ENCODE measurements at regions not wholly inside any gene's neighbourhood (a gene's known extent, or its start where the extent isn't known, plus 50 kb on each side); places are given as distances from the start of the nearest gene placed in this dataset.

DNA sequence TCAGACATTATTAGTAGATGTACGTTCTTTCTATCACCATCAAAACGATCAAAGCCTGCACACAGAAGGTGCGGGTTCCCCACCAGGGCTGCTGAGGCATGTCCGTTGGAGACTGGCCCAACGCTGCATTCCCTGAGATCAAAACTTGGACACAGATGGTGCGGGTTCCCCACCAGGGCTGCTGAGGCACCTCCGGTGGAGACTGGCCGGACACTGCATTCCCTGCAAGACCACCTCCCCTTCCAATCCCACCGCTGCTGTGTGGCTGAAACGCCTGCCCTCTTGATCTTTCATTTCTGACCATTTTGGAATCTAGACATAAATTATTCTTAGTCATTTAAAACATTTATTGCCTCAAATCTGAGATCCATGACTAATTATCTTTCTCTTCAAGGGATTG lies 254.2 kb upstream of the SALL3 start:
- no peak overlapping the region for H3K27ac ChIP-seq
- TF ChIP-seq, protein P1, sequence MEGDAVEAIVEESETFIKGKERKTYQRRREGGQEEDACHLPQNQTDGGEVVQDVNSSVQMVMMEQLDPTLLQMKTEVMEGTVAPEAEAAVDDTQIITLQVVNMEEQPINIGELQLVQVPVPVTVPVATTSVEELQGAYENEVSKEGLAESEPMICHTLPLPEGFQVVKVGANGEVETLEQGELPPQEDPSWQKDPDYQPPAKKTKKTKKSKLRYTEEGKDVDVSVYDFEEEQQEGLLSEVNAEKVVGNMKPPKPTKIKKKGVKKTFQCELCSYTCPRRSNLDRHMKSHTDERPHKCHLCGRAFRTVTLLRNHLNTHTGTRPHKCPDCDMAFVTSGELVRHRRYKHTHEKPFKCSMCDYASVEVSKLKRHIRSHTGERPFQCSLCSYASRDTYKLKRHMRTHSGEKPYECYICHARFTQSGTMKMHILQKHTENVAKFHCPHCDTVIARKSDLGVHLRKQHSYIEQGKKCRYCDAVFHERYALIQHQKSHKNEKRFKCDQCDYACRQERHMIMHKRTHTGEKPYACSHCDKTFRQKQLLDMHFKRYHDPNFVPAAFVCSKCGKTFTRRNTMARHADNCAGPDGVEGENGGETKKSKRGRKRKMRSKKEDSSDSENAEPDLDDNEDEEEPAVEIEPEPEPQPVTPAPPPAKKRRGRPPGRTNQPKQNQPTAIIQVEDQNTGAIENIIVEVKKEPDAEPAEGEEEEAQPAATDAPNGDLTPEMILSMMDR (IDR thresholded peaks at IDR 0.05) = no peak
- no peak for DNase-seq (ENCODE audit: low spot score)
- no peak for ATAC-seq (ENCODE audit: insufficient number of reproducible peaks, low FRiP score, low read depth)
- H3K9me3 ChIP-seq = no peaks in the 10 kb centered on the region
- H3K4me3 ChIP-seq = no peak overlapping the region
- no peaks in the 10 kb centered on the region for H3K4me1 ChIP-seq (ENCODE audit: control insufficient read depth in 1 of 2, low read depth in 2 of 2)
- no peaks in the 10 kb centered on the region for H3K27me3 ChIP-seq (replicated peaks; ENCODE audit: insufficient read depth)
- no peaks in the 10 kb centered on the region for H3K36me3 ChIP-seq

DNA sequence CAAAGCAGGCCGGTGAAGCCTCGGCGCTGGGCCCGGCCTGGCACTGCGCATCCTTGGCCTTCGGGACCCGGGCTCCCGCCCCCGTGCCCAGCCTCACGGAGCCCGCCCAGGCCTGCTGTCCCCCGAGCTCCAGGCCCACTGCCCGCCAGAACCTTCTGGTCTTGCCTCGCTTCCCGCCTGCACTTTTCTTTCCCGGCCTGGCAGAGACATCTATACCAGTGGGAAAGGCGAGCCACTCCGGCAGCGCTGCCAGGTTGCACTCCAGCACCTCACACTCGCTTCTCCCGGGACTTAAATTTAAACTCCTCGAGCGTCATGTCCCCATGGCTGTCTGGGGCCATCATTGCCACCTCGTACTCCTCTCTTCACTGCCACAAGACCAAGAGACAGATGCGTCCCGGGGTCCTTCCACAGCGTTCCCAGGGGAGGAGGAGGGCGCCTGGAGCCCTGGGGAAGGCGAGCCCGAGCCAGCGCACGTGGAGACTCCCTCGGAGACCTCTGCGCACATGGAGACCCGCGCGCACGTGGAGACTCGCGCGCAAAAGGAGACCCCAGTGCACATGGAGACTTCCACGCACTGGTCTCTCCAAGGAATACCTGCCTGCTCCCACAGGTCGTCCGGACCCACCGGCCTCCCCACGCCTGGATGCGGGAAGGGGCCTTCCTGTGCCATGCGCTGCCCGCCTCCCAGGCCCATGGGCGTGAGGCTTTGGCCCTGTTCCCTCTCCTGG lies 253.1 kb upstream of the SALL3 start:
- no peaks in the 10 kb centered on the region for H3K9me3 ChIP-seq
- no peak overlapping the region for H3K27ac ChIP-seq
- DNase-seq (ENCODE audit: low spot score) (no peak), ATAC-seq (ENCODE audit: insufficient number of reproducible peaks, low FRiP score, low read depth) (no peak)
- no peaks in the 10 kb centered on the region for H3K4me1 ChIP-seq (ENCODE audit: control insufficient read depth in 1 of 2, low read depth in 2 of 2)
- H3K4me3 ChIP-seq = no peak overlapping the region
- TF ChIP-seq, protein P1 (IDR thresholded peaks at IDR 0.05) = no peak
- H3K27me3 ChIP-seq (replicated peaks; ENCODE audit: insufficient read depth) = no peaks in the 10 kb centered on the region
- H3K36me3 ChIP-seq = no peaks in the 10 kb centered on the region

DNA sequence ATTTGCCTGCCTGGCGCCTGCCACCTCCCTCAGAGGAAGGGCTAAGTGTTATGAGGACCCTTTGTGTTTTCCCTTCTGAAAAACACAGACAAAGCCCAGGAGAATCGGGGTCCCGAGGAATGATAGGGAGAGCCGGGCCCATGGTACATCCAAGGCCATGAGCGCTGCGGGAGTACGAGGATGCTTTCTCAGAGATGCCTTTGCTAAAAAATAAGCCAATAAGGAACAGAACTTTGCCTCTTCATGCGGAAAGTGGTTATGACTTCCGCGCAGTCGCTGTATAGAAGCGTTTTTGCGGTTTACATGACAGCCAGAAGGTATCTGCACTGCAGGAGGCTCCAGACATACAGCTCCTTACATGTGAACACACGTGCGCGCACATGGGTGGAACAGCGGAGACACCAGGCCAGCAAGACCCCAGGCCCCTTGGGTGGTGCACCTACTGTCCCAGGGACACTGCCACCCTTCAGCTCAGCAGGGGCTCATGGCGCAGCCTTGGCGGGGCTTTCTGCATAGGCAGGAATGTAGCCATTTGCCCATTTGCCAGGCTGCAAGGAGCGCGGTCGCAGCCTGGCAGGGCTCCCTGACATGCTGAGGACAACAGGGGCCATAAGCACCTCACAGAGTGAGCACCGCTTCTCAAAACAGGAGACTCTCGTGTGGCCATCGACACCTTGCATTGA lies 252.4 kb upstream of the SALL3 start:
- H3K27ac ChIP-seq = no peak overlapping the region
- TF ChIP-seq, protein P1 (IDR thresholded peaks at IDR 0.05) = no peak
- no peak overlapping the region for H3K4me3 ChIP-seq
- H3K27me3 ChIP-seq (replicated peaks; ENCODE audit: insufficient read depth) = no peaks in the 10 kb centered on the region
- no peaks in the 10 kb centered on the region for H3K4me1 ChIP-seq (ENCODE audit: control insufficient read depth in 1 of 2, low read depth in 2 of 2)
- ATAC-seq (ENCODE audit: insufficient number of reproducible peaks, low FRiP score, low read depth) (no peak), DNase-seq (ENCODE audit: low spot score) (no peak)
- no peaks in the 10 kb centered on the region for H3K36me3 ChIP-seq
- H3K9me3 ChIP-seq = no peaks in the 10 kb centered on the region

DNA sequence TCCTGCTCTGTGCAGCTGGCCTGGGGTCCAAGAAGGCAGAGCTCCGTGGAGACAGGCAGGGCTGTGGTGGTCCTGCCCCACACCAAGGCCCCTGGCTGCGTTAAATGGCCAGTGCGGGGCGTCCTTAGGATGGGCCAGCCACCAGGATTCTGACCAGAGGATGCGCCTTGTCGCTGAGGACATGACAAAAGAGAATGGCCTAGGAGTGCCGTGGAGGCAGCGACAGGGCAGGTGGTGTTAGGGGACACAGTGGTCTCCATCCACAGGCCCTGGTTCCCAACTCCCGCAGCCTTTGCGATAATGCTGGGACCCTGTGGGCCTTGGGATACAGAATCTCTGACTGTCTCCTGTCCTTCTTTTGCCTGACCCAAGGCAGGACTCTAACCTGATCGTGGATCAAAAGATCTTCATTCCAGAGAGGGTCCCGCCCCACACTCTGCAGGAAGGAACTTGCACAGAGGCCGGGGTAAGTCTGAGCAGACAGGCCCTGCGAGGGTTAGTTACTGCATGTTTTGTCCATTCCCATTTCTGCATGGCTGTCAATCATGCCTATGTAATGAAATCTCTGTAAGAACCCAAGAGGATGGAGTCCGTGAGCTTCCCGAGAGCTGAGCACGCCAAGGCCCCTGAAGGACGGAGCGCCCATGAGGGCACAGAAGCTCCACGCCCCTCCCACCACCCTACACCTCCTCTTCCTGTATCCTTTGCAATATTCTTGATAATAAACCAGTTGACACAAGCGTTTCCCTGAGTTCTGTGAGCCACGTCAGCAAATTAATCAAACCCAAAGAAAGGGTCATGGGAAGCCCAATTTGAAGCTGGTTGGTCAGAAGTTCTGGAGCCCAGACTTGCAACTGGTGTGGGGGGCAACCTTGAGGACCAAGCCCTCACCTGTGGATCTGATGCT lies 251.5 kb upstream of the SALL3 start:
- ATAC-seq (ENCODE audit: insufficient number of reproducible peaks, low FRiP score, low read depth) (no peak), DNase-seq (ENCODE audit: low spot score) (no peak)
- Histone ChIP-seq H3K36me3 (no peaks in the 10 kb centered on the region), H3K27ac (no peak overlapping the region), H3K9me3 (no peaks in the 10 kb centered on the region), H3K27me3 (replicated peaks; ENCODE audit: insufficient read depth) (no peaks in the 10 kb centered on the region), H3K4me1 (ENCODE audit: control insufficient read depth in 1 of 2, low read depth in 2 of 2) (no peaks in the 10 kb centered on the region), H3K4me3 (no peak overlapping the region)
- TF ChIP-seq, protein P1 (IDR thresholded peaks at IDR 0.05) = no peak
